H7 (cell line): ENCODE measurements at regions not wholly inside any gene's neighbourhood (a gene's known extent, or its start where the extent isn't known, plus 50 kb on each side); places are given as distances from the start of the nearest gene placed in this dataset.

Experiments
- DNase-seq: peaks from one replicate; pipeline ENCODE4 v3.0.0; 2012
- H3K27me3 ChIP-seq: 2 replicates; pipeline ENCODE4 v1.6.0; 2011; ENCODE audit warnings: mild to moderate bottlenecking, low read length; ENCODE audit not compliant: control insufficient read depth, insufficient read depth
- H3K36me3 ChIP-seq: replicated peaks from 2 replicates; pipeline ENCODE4 v1.5.1; 2011; ENCODE audit warnings: low read length; ENCODE audit not compliant: control insufficient read depth, insufficient read depth
- H3K4me3 ChIP-seq: 2 replicates; pipeline ENCODE4 v1.5.1; 2011; ENCODE audit warnings: low read depth, mild to moderate bottlenecking, control low read depth, low read length, moderate library complexity; ENCODE audit not compliant: insufficient read depth

DNA sequence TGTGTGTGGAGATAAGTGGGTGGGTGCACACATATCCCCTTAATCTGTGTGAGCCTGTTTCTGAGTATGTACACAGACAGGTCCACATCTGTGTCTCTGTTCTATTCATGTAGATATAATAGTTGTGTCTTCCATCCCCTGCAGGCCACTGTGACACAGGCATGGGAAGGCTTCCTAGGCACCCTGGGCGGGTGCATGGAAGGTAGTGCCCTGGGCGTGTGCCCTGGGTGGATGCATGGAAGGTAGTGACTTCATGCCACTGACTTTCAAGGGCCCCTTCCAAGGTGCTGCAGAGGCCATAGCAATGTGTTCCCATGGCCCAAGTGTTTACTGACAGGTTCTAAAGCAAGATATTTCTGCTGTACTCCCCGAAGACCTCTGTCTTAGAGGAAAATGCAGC, 462.5 kb upstream of the HS6ST1 start:
- no peak for DNase-seq

DNA sequence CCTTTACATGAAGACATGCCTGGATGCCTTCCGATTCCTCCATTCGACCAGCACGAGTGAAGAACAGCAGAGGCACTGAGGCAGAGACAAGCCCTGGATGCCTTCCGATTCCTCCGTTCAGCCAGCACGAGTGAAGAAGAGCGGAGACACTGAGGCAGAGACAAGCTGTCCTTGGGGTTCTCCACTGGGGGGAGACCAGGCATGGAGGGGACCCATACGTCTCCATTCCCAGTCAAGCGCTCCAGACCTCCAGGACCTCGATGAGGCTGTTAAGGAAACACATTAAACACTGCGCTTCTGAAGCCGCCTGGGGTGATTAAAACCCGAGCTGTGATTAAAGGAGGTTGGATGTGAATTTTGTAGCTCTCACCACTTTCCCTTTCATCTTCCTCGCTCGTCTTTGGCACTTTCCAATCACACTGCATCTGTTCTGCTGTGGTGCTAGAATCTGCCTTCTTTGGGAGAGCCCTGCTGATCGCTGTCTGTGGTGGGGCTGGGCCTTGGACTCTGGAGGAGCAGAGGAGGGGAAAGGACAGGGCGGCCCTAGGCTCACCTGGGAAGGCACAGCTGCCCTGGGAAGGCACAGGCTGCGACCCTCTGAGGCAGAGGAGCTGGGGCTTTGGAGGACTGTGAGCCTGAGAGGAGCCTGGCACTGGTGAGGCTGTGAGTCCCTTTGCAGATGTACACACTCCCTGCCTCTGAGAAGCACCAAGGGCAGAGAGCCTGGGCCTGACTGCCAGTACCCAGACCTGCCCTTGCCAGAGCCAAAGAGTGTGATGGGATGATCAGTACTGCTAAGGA, 463.1 kb upstream of the HS6ST1 start:
- H3K36me3 ChIP-seq, result no peaks in the 10 kb centered on the region
- DNase-seq, result peak; percentile 33
- no peak overlapping the region for H3K4me3 ChIP-seq
- no peaks in the 10 kb centered on the region for H3K27me3 ChIP-seq

More for the DNA sequence above, 462.5 kb upstream of the HS6ST1 start:
- no peaks in the 10 kb centered on the region for H3K36me3 ChIP-seq
- no peak overlapping the region for H3K4me3 ChIP-seq
- no peaks in the 10 kb centered on the region for H3K27me3 ChIP-seq

- Histone ChIP-seq H3K36me3 (no peaks in the 10 kb centered on the region), H3K27me3 (no peaks in the 10 kb centered on the region), H3K4me3 (no peak overlapping the region)
- DNase-seq, result peak; percentile 19
These were observed 463.9 kb upstream of the HS6ST1 start for GRCh38 chr2:128782411-128783192.

GRCh38 chr2:128783193-128783671, 464.6 kb upstream of the HS6ST1 start:
- Histone ChIP-seq H3K36me3 (no peaks in the 10 kb centered on the region), H3K27me3 (no peaks in the 10 kb centered on the region), H3K4me3 (no peak overlapping the region)
- DNase-seq, result peak; percentile 23

GRCh38 chr2:128783896-128784295, 465.2 kb upstream of the HS6ST1 start:
- Histone ChIP-seq H3K27me3 (no peaks in the 10 kb centered on the region), H3K4me3 (no peak overlapping the region), H3K36me3 (no peaks in the 10 kb centered on the region)
- DNase-seq, result peak; percentile 18

DNA sequence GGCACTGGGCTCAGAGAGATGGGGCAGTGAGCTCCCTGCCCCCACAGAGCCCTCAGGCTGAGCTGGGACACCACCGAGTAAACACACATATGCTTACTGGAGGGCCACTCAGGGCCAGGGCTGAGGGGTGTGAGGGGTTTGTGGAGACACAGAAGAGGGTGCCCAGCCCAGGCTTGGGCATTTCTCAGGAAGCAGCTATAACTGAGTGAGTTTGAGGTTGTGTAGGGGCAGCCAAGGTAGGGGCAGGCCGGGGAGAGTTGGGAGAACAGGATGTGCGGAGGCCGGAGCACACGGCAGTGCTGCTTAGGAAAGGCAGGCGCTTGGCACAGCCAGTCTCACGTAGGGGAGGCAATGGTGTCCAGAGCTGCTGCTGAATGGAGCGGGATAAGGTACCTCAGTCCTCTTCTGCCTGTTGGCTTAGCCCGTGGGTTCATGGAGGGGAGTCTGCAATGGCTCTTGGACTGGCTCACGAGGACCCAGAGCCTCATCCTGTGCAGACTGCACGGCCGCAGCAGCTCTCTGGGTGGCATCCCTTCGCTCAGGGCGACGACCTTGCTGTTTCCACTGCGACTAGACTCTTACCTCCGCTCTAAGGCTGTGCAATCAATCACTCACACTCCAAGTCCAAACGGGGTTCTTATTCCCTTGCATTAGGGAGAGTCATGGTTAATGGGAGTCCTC, 466.1 kb upstream of the HS6ST1 start:
- no peak overlapping the region for H3K4me3 ChIP-seq
- H3K27me3 ChIP-seq, result no peaks in the 10 kb centered on the region
- DNase-seq, result peak; percentile 30
- H3K36me3 ChIP-seq, result no peaks in the 10 kb centered on the region

GRCh38 chr2:128786316-128786715, 467.6 kb upstream of the HS6ST1 start:
- H3K4me3 ChIP-seq, result no peak overlapping the region
- H3K36me3 ChIP-seq, result no peaks in the 10 kb centered on the region
- H3K27me3 ChIP-seq, result no peaks in the 10 kb centered on the region
- peak; percentile 26 for DNase-seq

DNA sequence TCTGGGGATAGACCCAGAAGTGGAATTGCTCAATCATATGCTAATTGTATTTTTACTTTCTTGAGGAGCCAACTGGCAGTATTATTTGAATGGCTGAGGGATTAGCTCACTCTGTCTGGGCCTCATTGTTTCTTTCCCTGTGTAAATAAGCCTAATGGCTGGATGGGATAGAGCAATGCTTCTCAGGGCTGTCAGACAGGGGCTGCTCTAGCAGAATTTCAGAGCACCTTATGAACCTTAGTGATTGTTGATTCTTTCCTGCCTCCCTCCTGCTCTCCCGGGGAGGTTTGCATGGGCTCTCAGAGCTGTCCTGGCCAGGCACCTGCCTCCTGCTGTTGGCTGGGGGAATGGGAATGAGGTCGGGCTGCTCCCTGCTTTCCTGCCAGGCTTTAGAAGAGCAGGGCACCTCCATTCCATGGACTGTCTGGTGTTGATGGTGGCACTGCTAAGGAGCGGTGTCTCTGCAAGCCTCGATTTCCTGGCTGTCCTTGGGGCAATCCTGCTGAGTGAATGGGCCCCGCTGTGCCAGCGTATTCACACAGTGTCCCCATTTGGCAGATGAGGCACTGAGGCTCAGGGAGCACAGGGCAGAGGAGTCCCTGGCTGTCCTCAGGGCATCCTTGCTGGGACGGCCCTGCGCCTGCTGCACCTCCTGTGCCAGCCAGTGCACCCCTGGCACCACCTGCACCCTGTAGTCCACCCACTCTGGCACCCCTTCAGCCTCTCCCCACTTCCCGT, 468.2 kb upstream of the HS6ST1 start:
- no peaks in the 10 kb centered on the region for H3K36me3 ChIP-seq
- H3K4me3 ChIP-seq, result no peak overlapping the region
- DNase-seq, result peak; percentile 77
- no peaks in the 10 kb centered on the region for H3K27me3 ChIP-seq

DNA sequence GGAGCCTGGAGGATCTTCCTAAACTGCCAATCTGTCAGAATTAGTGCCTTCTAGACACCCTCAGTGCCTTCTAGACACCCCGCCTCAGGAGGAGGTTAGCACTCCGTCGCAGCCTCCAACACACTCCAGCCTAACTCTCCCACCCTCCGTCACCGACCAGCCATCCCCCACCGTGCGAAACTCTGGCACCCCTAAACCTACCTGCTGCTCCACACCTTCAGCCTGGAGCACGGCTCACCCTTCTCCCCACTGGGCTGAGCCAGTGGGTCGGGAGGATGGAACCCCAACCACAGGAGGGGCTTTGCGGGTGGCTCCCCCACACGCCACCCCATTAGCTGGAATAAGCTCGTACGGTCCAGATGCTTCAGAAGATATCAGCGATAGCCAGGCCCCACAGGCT, 468.9 kb upstream of the HS6ST1 start:
- peak; percentile 35 for DNase-seq
- no peaks in the 10 kb centered on the region for H3K27me3 ChIP-seq
- no peak overlapping the region for H3K4me3 ChIP-seq
- no peaks in the 10 kb centered on the region for H3K36me3 ChIP-seq

DNA sequence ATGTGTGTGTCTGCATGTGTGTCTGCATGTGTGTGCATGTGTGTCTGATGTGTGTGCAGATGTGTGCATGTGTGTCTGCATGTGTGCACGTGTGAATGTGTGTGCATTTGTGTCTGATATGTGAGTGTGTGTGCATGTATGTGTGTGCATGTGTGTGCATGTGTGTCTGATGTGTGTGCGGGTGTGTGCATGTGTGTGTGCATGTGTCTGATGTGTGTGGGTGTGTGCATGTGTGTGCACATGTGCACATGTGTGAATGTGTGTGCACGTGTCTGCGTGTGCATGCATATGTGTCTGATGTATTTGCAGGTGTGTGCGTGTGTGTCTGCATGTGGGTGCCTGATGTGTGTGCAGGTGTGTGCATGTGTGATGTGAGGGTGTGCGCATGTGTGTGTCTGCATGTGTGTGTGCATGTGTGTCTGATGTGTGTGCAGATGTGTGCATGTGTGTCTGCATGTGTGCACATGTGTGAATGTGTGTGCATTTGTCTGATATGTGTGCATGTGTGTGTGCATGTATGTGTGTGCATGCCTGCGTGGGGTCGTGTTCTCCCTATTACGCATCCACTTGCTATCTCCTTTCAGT, 470.1 kb upstream of the HS6ST1 start:
- Histone ChIP-seq H3K36me3 (no peaks in the 10 kb centered on the region), H3K4me3 (no peak overlapping the region), H3K27me3 (no peaks in the 10 kb centered on the region)
- DNase-seq, result no peak

- peak; percentile 13 for DNase-seq
- Histone ChIP-seq H3K4me3 (no peak overlapping the region), H3K36me3 (no peaks in the 10 kb centered on the region), H3K27me3 (no peaks in the 10 kb centered on the region)
These were observed 470.6 kb upstream of the HS6ST1 start for GRCh38 chr2:128789221-128789620.

GRCh38 chr2:128789776-128790455, 471.2 kb upstream of the HS6ST1 start:
- peak; percentile 32 for DNase-seq
- Histone ChIP-seq H3K36me3 (no peaks in the 10 kb centered on the region), H3K4me3 (no peak overlapping the region), H3K27me3 (no peaks in the 10 kb centered on the region)

- H3K4me3 ChIP-seq, result no peak overlapping the region
- H3K27me3 ChIP-seq, result no peaks in the 10 kb centered on the region
- DNase-seq, result no peak
- no peaks in the 10 kb centered on the region for H3K36me3 ChIP-seq
These were observed 471.9 kb upstream of the HS6ST1 start for GRCh38 chr2:128790541-128791001.
